Panc1 (cell line): ENCODE measurements at regions not wholly inside any gene's neighbourhood (a gene's known extent, or its start where the extent isn't known, plus 50 kb on each side); places are given as distances from the start of the nearest gene placed in this dataset.

Experiments
- ATAC-seq: fragments of 200-7000 bp; cut with Tn5 transposase; 2 replicates; pipeline ENCODE4 v1.9.1; 2020; ENCODE audit warnings: mild to moderate bottlenecking, moderate library complexity
- BruUV-seq: library from RNA; stranded (reverse); fragments of 400-500 nt; replicated peaks from 2 replicates; lab custom pipeline; 2021; lab: Mats Ljungman, UMichigan
- CTCF ChIA-PET: fragments of 300-600 bp; sonication (Branson Sonifier 250); formaldehyde crosslinking; loops from one replicate; lab custom pipeline; 2022; ENCODE audit warnings: antibody characterized with exemption; lab: Charles Lee
- POLR2A ChIA-PET: fragments of 300-600 bp; sonication (Branson Sonifier 250); formaldehyde crosslinking; loops from one replicate; lab custom pipeline; 2022; ENCODE audit warnings: antibody characterized with exemption; lab: Charles Lee
- DNase-seq: peaks from one replicate; pipeline ENCODE4 v3.0.0-alpha.2; 2010; ENCODE audit warnings: low read depth, low spot score
- H3K27ac ChIP-seq: 2 replicates; pipeline ENCODE4 v1.5.1; 2011; ENCODE audit warnings: mild to moderate bottlenecking, low read length, inconsistent platforms
- H3K27me3 ChIP-seq: fragments of 200-500 bp; sonication (Bioruptor generic); 2 replicates; pipeline ENCODE4 v1.6.0; 2014; ENCODE audit warnings: low read length, inconsistent platforms; ENCODE audit not compliant: control insufficient read depth, insufficient read depth
- H3K36me3 ChIP-seq: fragments of 200-500 bp; sonication (Bioruptor generic); 2 replicates; pipeline ENCODE4 v1.5.1; 2014; ENCODE audit warnings: inconsistent platforms, mild to moderate bottlenecking, low read length, moderate library complexity; ENCODE audit not compliant: control insufficient read depth, insufficient read depth
- H3K4me1 ChIP-seq: 2 replicates; pipeline ENCODE4 v1.5.1; 2011; ENCODE audit warnings: inconsistent platforms, mild to moderate bottlenecking, low read length, moderate library complexity; ENCODE audit not compliant: control insufficient read depth, insufficient read depth
- H3K4me3 ChIP-seq, 2 experiments: 2 replicates each; pipeline ENCODE4 v1.5.1; 2011 to 2012; ENCODE audit warnings: low read depth in 2 of 2, low read length in 2 of 2, mild to moderate bottlenecking in 2 of 2, inconsistent platforms in 1 of 2, moderate library complexity in 1 of 2
- H3K9me3 ChIP-seq: fragments of 200-500 bp; sonication (Bioruptor generic); 2 replicates; pipeline ENCODE4 v1.5.1; 2014; ENCODE audit warnings: low read depth, mild to moderate bottlenecking, inconsistent platforms, low read length, moderate library complexity; ENCODE audit not compliant: control insufficient read depth, insufficient read depth
- POLR2AphosphoS5 ChIP-seq: IDR thresholded peaks from 2 replicates; pipeline ENCODE4 v1.6.1; 2012; ENCODE audit warnings: mild to moderate bottlenecking, low read depth, low read length, moderate library complexity
- SIN3A ChIP-seq: IDR thresholded peaks from 2 replicates; pipeline ENCODE4 v1.6.1; 2012; ENCODE audit warnings: low read depth, mild to moderate bottlenecking, low read length, moderate library complexity, borderline replicate concordance; ENCODE audit not compliant: insufficient read depth
- TCF7L2 ChIP-seq: IDR thresholded peaks from 2 replicates; pipeline ENCODE4 v1.6.1; 2011; ENCODE audit warnings: mild to moderate bottlenecking, low read depth, low read length, inconsistent platforms
- in situ Hi-C: cut with HindIII; loops from 2 replicates; pipeline ENCODE4 v1.10.0; 2016; ENCODE audit warnings: low sequenced_read_pairs, low pct_unique_long_range_greater_than_20kb
- intact Hi-C: fragments of 100-400 bp; cut with micrococcal nuclease; formaldehyde crosslinking; loops from one replicate; pipeline ENCODE4 v1.10.0; 2022; ENCODE audit not compliant: unreplicated experiment
- TF ChIP-seq, protein P1 (sequence below): fragments of 450-650 bp; IDR thresholded peaks from 2 replicates; pipeline ENCODE4 v1.5.1; 2017; ENCODE audit warnings: mild to moderate bottlenecking
- TF ChIP-seq, protein P2 (sequence below), 2 experiments: IDR thresholded peaks; 2 replicates each; pipeline ENCODE4 v1.6.1; 2011 to 2012; ENCODE audit warnings: low read depth in 2 of 2, control low read depth in 1 of 2, low read length in 1 of 2, mild to moderate bottlenecking in 1 of 2, moderate library complexity in 1 of 2; ENCODE audit not compliant: insufficient read depth in 1 of 2

DNA sequence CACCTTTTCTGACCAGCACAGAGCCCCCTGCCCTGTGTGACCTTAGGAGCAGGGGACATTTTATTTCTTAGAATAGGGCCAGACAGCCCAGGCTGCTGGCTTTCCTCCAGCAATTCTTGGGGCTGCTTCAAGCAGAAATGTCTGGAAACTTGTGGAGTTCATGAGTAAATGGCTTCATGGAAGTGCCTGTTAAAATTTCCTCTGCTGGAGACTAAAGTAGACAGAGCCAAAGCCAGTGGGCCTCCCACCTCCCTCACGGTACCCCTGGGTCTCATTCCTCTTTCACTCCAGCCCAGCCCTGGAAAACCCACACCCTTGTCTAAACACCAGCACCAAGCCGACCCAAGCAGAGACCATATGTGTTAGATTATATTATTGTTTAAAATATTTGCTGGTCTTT, 505.5 kb upstream of the ZMIZ1 start:
- Histone ChIP-seq H3K4me3 (no peak overlapping the region), H3K4me1 (no peaks in the 10 kb centered on the region), H3K9me3 (no peaks in the 10 kb centered on the region), H3K27ac (no peak overlapping the region), H3K27me3 (peaks cover 27% of the 10 kb centered on the region), H3K36me3 (no peaks in the 10 kb centered on the region)
- intact Hi-C loops: no loop called here
- DNase-seq (no peak), ATAC-seq (no peak)
- ChIA-PET CTCF (no interaction called here), POLR2A (no interaction called here)
- in situ Hi-C loops: no loop called here
- no TSS peak for BruUV-seq
- TF ChIP-seq, protein P1, sequence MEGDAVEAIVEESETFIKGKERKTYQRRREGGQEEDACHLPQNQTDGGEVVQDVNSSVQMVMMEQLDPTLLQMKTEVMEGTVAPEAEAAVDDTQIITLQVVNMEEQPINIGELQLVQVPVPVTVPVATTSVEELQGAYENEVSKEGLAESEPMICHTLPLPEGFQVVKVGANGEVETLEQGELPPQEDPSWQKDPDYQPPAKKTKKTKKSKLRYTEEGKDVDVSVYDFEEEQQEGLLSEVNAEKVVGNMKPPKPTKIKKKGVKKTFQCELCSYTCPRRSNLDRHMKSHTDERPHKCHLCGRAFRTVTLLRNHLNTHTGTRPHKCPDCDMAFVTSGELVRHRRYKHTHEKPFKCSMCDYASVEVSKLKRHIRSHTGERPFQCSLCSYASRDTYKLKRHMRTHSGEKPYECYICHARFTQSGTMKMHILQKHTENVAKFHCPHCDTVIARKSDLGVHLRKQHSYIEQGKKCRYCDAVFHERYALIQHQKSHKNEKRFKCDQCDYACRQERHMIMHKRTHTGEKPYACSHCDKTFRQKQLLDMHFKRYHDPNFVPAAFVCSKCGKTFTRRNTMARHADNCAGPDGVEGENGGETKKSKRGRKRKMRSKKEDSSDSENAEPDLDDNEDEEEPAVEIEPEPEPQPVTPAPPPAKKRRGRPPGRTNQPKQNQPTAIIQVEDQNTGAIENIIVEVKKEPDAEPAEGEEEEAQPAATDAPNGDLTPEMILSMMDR: no peak
- no peak for TF ChIP-seq POLR2AphosphoS5
- no peak for TF ChIP-seq SIN3A
- TF ChIP-seq, protein P2, sequence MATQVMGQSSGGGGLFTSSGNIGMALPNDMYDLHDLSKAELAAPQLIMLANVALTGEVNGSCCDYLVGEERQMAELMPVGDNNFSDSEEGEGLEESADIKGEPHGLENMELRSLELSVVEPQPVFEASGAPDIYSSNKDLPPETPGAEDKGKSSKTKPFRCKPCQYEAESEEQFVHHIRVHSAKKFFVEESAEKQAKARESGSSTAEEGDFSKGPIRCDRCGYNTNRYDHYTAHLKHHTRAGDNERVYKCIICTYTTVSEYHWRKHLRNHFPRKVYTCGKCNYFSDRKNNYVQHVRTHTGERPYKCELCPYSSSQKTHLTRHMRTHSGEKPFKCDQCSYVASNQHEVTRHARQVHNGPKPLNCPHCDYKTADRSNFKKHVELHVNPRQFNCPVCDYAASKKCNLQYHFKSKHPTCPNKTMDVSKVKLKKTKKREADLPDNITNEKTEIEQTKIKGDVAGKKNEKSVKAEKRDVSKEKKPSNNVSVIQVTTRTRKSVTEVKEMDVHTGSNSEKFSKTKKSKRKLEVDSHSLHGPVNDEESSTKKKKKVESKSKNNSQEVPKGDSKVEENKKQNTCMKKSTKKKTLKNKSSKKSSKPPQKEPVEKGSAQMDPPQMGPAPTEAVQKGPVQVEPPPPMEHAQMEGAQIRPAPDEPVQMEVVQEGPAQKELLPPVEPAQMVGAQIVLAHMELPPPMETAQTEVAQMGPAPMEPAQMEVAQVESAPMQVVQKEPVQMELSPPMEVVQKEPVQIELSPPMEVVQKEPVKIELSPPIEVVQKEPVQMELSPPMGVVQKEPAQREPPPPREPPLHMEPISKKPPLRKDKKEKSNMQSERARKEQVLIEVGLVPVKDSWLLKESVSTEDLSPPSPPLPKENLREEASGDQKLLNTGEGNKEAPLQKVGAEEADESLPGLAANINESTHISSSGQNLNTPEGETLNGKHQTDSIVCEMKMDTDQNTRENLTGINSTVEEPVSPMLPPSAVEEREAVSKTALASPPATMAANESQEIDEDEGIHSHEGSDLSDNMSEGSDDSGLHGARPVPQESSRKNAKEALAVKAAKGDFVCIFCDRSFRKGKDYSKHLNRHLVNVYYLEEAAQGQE (IDR thresholded peaks at IDR 0.05; ENCODE audit: insufficient read depth in 1 of 2, low read depth in 2 of 2, low read length in 1 of 2): no peak
- no peak for TF ChIP-seq TCF7L2

DNA sequence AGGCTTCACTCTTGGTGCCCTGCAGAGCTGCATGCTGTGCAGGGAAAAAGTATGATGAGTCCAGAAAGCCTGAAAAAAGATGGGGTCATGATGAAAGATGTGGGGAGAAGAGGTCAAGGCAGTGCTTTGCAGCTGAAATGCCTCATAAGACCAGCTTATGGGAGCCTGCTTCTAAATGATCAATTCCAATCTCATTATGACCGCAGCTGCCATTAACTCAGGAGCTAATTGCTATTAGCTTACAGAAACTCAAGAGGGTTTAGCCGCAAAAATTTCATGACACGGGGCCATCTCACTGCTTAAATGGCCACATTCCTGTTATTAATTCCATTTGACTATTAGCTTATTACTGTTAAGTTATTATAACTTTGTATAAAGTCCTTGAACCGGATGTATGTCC, 502.9 kb upstream of the ZMIZ1 start:
- TF ChIP-seq SIN3A (no peak), POLR2AphosphoS5 (no peak), TCF7L2 (no peak)
- TF ChIP-seq, protein P2 (IDR thresholded peaks at IDR 0.05; ENCODE audit: insufficient read depth in 1 of 2, low read depth in 2 of 2, low read length in 1 of 2): no peak
- TF ChIP-seq, protein P1: no peak
- CTCF ChIA-PET: no interaction called here
- H3K4me1 ChIP-seq: no peaks in the 10 kb centered on the region
- H3K36me3 ChIP-seq: no peaks in the 10 kb centered on the region
- no peak overlapping the region for H3K4me3 ChIP-seq
- no peak for DNase-seq
- no peak overlapping the region for H3K27ac ChIP-seq
- peaks cover 24% of the 10 kb centered on the region for H3K27me3 ChIP-seq
- no peaks in the 10 kb centered on the region for H3K9me3 ChIP-seq
- no peak for ATAC-seq
- POLR2A ChIA-PET: interaction anchor here (0.6 kb wide), 1 partner anchor 14 kb away, joined by 3 read pairs; no protein-coding TSS in a partner anchor
- intact Hi-C loops (no loop called here), in situ Hi-C loops (no loop called here)
- no TSS peak for BruUV-seq
